GM12875 (cell line): ENCODE measurements at regions not wholly inside any gene's neighbourhood (a gene's known extent, or its start where the extent isn't known, plus 50 kb on each side); places are given as distances from the start of the nearest gene placed in this dataset.
"Not testable (repeated sequence)": the region's sequence is repeated elsewhere in the genome, so short reads cannot be mapped to it uniquely, and the experiment has no call there.

Experiments
- H3K4me3 ChIP-seq: one replicate; pipeline ENCODE4 v1.5.1; 2011; ENCODE audit warnings: low read depth, low read length, control low read depth
- TF ChIP-seq, protein P1 (sequence below): IDR thresholded peaks from 2 replicates; pipeline ENCODE4 v1.5.1; 2011; ENCODE audit warnings: low read depth, mild to moderate bottlenecking, control low read depth, inconsistent platforms, low read length, moderate library complexity, borderline replicate concordance; ENCODE audit not compliant: insufficient read depth

DNA sequence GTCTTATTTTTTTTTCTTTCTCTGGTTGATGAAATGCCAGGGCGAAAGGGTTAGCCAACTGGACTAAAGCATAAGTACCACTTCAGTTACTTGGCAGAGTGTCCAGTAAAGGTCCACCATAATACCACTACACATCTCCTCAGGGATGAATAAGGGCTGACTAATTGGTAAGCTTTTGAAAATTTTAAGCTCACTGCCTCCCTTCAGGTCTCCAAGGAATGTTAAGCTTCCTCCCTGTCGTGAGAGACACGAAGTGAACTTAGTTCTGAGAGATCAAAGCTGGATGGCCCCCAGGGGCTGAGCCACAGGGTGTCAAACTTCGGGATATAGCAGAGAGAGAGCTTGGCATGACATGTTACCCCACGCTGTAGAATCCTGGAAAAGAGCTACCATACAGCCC is 111.4 kb downstream of the VSIG4 start:
- TF ChIP-seq, protein P1, sequence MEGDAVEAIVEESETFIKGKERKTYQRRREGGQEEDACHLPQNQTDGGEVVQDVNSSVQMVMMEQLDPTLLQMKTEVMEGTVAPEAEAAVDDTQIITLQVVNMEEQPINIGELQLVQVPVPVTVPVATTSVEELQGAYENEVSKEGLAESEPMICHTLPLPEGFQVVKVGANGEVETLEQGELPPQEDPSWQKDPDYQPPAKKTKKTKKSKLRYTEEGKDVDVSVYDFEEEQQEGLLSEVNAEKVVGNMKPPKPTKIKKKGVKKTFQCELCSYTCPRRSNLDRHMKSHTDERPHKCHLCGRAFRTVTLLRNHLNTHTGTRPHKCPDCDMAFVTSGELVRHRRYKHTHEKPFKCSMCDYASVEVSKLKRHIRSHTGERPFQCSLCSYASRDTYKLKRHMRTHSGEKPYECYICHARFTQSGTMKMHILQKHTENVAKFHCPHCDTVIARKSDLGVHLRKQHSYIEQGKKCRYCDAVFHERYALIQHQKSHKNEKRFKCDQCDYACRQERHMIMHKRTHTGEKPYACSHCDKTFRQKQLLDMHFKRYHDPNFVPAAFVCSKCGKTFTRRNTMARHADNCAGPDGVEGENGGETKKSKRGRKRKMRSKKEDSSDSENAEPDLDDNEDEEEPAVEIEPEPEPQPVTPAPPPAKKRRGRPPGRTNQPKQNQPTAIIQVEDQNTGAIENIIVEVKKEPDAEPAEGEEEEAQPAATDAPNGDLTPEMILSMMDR = no peak
- no peak overlapping the region for H3K4me3 ChIP-seq

DNA sequence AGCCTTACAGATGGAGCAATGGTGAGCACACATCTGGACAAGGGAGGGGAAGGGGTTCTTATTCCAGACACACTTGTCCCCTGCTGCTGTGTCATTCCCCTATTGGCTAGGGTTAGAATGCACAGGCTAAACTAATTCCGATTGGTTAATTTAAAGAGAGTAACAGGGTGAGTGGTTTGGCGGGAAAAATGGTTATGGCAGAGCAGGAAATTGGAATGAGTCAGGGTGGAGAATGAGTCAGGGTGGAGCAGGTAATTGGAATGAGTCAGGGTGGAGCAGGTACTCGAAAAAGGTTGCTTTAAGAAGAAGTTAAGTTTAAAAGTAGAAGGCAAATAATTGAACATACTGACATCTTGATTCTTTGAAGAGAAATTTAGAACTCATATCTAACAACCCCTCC is 112.5 kb downstream of the VSIG4 start:
- H3K4me3 ChIP-seq = not testable (repeated sequence)

DNA sequence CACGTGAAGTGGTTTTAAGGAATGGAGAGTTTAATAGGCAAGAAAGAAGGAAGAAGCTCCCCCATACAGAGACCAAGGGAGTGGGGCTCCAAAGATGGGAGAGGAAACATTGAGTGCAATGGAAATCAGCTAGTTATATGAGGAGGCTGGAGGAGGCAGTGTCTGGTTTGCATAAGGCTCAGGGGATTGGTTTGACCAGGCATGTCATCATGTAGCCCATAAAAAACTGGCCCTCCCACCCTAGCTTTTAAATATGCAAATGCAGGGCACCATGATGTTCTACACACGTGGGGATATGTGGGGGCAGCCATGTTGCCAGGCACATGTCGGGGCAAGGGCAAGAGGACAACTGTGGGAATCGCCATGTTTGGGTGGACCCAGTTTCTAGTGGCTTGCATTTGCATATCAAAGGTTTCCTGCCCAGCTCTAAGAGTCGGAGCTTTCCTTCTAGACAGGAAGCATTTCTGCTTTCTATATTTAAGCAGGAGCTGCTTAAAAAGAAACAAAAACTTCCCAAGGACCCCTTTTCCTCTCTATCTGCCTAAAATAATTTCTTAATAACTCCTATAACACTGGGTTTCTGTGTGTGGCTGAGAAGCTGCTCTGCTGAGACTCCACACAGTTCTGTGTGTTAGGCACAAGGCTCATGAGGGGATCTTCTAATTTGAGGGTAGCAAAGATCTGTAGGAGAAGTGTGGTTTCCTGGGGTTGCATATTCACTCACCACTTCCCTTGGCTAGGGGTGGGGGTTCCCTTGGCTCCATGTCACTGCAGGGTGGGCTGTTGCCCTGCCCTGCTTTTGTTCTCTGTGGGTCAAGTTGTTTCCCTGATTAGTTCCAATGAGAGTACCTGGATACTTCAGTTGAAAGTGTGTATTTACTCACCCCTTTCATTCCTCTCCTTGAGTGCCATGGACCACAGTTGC is 113.5 kb downstream of the VSIG4 start:
- H3K4me3 ChIP-seq = no peak overlapping the region

DNA sequence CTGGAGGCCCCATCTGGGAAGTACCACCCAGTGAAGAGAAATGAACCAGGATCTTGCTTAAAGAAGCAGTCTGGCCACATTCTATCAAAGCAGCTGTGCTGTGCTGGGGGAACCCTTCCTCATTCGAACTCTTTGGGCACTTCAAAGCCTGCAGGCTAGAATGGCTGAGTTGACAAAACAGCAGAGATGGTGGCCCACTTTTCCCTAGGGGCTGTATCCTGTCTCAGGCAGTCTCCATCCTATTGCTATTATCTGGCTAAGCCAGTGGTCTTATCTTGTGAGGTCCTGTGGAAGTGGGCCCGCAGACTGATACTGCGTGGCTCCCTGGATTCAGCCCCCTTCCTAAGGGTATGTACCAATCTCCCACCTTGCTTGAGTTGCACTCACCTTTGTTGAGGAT is 114.3 kb downstream of the VSIG4 start:
- TF ChIP-seq, protein P1 = no peak
- H3K4me3 ChIP-seq = no peak overlapping the region

More for the DNA sequence above, 113.5 kb downstream of the VSIG4 start:
- TF ChIP-seq, protein P1 = no peak

DNA sequence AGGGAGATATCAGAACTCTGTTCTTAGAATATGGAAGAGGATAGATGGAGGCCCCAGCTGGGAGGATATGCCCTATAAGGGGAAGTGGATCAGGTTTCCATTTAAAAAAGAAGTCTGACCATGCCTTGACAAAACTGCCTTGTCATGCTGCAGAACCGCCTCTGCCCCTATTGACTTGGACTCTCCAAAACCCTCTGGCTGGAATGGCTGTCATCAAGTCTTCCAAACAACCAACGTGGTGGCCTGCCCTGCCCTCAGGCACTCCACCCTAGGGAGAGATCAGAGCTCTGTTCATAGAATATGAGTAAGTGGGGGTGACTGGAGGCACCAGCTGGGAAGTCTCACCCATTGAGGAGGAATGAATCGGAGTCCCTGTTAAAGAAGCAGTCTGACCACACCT is 114.9 kb downstream of the VSIG4 start:
- TF ChIP-seq, protein P1 = no peak
- no peak overlapping the region for H3K4me3 ChIP-seq

DNA sequence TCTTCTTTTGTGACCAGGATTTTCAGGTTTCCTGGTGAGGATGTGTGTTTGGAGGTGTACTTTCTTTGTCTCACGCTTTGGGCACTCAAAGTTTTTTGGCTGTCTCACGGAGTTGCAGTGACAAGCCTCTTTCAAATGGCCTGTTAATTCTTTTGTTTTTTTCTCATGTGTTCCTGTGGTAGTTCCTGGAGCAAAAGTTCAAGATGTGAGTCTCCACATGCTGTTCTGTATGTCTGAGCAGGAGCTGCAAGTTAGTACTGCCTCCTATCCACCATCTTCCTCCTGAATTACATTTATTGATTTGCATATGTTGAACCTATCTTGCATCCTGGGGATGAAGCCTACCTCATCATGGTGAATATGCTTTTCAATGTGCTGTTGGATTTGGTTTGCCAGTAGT is 118.5 kb downstream of the VSIG4 start:
- H3K4me3 ChIP-seq = no peak overlapping the region
- TF ChIP-seq, protein P1 = no peak

DNA sequence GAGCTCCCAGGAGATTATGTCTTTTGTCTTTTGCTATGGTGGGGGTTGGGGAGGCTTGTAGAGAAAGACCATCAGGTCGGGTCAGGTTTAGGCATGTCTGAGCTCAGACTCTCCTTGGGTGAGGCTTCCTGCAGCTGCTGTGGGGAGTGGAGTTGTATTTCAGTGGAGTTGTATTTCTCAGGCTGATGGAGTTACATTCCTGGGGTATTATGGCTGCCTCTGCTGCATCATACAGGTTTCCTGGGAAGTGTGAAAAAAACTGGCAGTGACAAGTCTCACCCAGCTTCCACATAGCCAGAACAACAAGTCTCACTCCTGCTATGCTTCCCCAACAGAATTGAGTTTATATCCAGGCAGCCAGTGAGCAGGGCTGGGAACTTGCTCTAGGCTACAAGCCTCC is 119.3 kb downstream of the VSIG4 start:
- no peak overlapping the region for H3K4me3 ChIP-seq
- TF ChIP-seq, protein P1 = no peak
